Right lobe of liver (tissue), 6 donors: ENCODE measurements at regions not wholly inside any gene's neighbourhood (a gene's known extent, or its start where the extent isn't known, plus 50 kb on each side); places are given as distances from the start of the nearest gene placed in this dataset.
"Not testable (repeated sequence)": the region's sequence is repeated elsewhere in the genome, so short reads cannot be mapped to it uniquely, and the experiment has no call there.

Experiments
- ATAC-seq, 4 donors: fragments of 200-7000 bp; cut with Tn5 transposase; one replicate each; pipeline ENCODE4 v1.9.1; 2020; ENCODE audit warnings: mild to moderate bottlenecking in 4 of 4, moderate library complexity in 4 of 4
- DNase-seq, 3 donors: peaks; one replicate each; pipeline ENCODE4 v3.0.0-alpha.2; 2020
- H3K27ac ChIP-seq, 3 donors: fragments of 200-600 bp; one replicate each; pipeline ENCODE4 v1.8.0; 2022
- H3K27me3 ChIP-seq, 2 donors: fragments of 200-600 bp; one replicate each; pipeline ENCODE4 v1.8.0; 2022
- H3K36me3 ChIP-seq, 4 donors: fragments of 200-600 bp; sonication (generic) in 1 of 4; one replicate each; pipeline versions ENCODE4 v1.5.1 to v1.8.0; 2017 to 2022; ENCODE audit warnings: control low read depth in 1 of 4
- H3K4me1 ChIP-seq, 4 donors: fragments of 200-600 bp; sonication (generic) in 1 of 4; one replicate each; pipeline versions ENCODE4 v1.5.1 to v1.8.0; 2017 to 2022; ENCODE audit warnings: control low read depth in 1 of 4
- H3K4me3 ChIP-seq, 3 donors: fragments of 200-600 bp; one replicate each; pipeline ENCODE4 v1.8.0; 2022
- H3K9me3 ChIP-seq, 4 donors: fragments of 200-600 bp; sonication (generic) in 1 of 4; one replicate each; pipeline versions ENCODE4 v1.5.1 to v1.8.0; 2017 to 2022; ENCODE audit warnings: control low read depth in 1 of 4
- WGBS: methylation state at CpG from one replicate; pipeline ENCODE4 v1.1.6; 2018; ENCODE audit warnings: low coverage, low lambda C conversion rate; ENCODE audit not compliant: insufficient coverage; ENCODE audit errors: missing lambda C conversion rate; 5-methylcytosine and 5-hydroxymethylcytosine counted together
- intact Hi-C, 2 donors: fragments of 100-400 bp; cut with DNase I; formaldehyde crosslinking; loops; one replicate each; pipeline versions ENCODE4 v1.11.2 to v1.14.1; 2022
- TF ChIP-seq, protein P1 (sequence below), 4 donors: fragments of 200-600 bp in 3 of 4; fragments of 450-650 bp in 1 of 4; IDR thresholded peaks; one replicate each; pipeline versions ENCODE4 v1.5.1 to v1.8.0; 2016 to 2022; ENCODE audit warnings: antibody characterized with exemption in 4 of 4, mild to moderate bottlenecking in 2 of 4
- donor health status: DM: no; HTN: yes; CAD: no.
- donor health status: DM: no; HTN: no; CAD: no.
- donor health status: DM: no; HTN: no; CAD: no.
- donor health status: DM: no; HTN: yes; CAD: no.
- donor health status: DM: no; HTN: yes; CAD: no.

DNA sequence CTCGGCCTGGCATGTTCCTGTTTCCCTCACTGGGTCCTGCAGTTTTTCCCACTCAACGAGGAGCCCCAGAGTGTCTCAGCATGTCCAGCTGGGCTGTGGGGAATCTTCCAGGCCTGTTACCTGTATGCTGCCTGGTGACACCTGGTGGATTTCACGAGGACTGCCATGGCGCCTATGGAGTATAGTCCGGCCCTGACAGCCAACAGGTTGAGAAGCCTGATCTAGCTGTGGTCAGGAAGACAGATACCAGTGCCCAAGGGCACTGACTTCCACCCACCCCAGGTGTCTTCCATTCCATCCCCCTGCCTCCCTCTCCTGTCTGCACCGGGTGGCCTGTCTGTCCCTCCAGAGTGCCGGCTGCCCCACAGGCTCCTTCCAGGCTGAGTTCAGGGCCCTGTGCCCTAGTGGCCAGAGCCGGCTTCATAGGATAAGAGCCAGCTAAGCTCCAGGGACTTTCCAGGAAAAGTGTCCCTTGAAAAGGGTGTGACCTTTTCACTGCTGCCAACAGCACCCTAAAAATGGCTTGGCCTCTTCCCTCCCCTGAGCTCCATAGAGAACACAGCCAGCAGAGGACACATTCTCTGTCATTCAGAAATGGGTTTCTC, 129.4 kb upstream of the AKAP13 start:
- H3K4me3 ChIP-seq, H3K9me3 ChIP-seq, intact Hi-C loops, H3K4me1 ChIP-seq, H3K27me3 ChIP-seq, DNase-seq, H3K36me3 ChIP-seq, ATAC-seq, H3K27ac ChIP-seq: not testable (repeated sequence)
- WGBS: 65% methylated on average over 4 of the region's 8 CpGs
- TF ChIP-seq, protein P1, sequence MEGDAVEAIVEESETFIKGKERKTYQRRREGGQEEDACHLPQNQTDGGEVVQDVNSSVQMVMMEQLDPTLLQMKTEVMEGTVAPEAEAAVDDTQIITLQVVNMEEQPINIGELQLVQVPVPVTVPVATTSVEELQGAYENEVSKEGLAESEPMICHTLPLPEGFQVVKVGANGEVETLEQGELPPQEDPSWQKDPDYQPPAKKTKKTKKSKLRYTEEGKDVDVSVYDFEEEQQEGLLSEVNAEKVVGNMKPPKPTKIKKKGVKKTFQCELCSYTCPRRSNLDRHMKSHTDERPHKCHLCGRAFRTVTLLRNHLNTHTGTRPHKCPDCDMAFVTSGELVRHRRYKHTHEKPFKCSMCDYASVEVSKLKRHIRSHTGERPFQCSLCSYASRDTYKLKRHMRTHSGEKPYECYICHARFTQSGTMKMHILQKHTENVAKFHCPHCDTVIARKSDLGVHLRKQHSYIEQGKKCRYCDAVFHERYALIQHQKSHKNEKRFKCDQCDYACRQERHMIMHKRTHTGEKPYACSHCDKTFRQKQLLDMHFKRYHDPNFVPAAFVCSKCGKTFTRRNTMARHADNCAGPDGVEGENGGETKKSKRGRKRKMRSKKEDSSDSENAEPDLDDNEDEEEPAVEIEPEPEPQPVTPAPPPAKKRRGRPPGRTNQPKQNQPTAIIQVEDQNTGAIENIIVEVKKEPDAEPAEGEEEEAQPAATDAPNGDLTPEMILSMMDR (IDR thresholded peaks at IDR 0.05): peak in 2 of 4 donors; percentile 9 to 14

DNA sequence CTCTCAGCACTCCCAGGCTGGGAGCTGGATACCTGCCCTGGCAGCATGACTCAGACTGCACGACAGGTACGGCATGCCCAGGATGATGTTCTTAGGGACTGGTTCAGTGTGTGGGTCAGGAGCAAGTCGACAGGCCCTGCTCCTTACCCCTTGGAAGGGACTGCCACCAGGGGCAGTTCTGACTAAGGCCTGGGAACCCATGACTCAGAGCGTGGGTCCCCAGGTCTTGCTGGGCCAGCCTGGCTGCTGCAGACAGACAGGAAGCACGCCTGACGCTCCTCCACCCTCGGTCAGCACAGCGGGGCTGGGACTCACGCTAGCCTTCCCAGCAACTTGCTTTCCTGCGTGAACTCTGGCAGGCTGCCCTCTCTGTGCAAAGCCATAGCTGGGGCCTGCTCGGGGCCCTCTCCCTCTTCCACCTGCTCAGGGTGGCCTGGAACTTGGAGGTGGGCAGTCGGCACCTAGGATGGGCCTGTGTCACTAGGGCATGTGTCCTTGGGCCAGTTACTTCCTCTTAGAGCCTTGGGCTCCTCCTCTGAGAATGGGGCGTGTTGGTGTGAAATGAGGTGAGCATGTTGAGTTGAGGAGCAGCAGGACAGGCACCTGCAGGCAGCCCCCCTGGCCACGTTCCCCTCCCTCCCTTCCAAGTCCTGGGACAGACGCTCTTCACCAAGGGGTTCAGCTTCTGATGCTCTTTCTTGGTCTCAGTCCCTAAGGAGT, 127.0 kb upstream of the AKAP13 start:
- H3K27me3 ChIP-seq, H3K4me1 ChIP-seq, intact Hi-C loops, H3K4me3 ChIP-seq, H3K36me3 ChIP-seq, H3K9me3 ChIP-seq, H3K27ac ChIP-seq, DNase-seq: not testable (repeated sequence)
- ATAC-seq: peak; percentile 16 to 68 (median 35)
- WGBS: no CpG with 5 or more reads among the region's 15 CpGs

DNA sequence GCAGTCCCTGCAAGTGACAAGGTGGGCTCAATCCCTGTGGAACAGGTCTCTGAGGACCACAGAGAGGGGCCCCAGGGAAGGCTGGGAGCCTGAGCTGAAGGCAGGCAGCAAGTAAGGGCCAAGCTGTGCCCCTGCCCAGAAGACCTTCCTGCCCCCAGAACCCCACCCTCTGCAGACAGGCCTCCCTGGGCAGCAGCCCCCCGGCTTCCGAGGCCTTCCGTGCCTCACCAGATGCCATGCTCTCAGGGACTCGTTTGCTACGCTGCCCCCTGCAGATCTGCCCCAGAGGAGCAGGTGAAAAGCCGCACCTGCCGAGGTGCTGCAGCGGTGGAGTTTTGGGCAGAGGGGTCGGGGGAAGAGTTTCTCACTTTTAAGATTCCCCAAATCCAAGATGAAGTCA, 125.4 kb upstream of the AKAP13 start:
- H3K27me3 ChIP-seq, H3K4me1 ChIP-seq, ATAC-seq, DNase-seq, H3K9me3 ChIP-seq, H3K27ac ChIP-seq, H3K36me3 ChIP-seq, H3K4me3 ChIP-seq, intact Hi-C loops: not testable (repeated sequence)
- WGBS: 78% methylated on average over 2 of the region's 9 CpGs

DNA sequence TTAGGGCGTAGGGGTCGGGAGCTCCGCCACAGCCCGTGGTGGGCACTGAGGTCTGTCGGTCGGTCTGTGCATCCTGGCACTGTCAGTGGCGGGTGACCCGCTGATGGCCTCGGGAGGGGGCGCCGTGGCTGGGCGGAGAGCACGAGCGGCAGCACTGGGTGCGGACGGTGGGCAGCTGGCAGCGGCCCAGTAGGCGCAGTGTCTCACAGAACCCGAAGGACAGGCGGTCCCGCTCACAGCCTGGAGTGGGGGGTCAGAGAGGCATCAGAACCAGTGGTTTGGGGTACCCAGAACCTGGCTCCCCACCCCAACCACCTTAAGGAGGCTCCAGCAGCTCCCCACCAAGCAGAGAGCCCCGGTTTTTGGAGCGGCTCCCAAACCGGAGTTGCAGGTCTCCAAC, 124.9 kb upstream of the AKAP13 start:
- H3K9me3 ChIP-seq, H3K36me3 ChIP-seq, intact Hi-C loops, H3K27me3 ChIP-seq, DNase-seq, H3K4me1 ChIP-seq, ATAC-seq, H3K4me3 ChIP-seq, H3K27ac ChIP-seq: not testable (repeated sequence)
- no CpG with 5 or more reads among the region's 24 CpGs for WGBS

DNA sequence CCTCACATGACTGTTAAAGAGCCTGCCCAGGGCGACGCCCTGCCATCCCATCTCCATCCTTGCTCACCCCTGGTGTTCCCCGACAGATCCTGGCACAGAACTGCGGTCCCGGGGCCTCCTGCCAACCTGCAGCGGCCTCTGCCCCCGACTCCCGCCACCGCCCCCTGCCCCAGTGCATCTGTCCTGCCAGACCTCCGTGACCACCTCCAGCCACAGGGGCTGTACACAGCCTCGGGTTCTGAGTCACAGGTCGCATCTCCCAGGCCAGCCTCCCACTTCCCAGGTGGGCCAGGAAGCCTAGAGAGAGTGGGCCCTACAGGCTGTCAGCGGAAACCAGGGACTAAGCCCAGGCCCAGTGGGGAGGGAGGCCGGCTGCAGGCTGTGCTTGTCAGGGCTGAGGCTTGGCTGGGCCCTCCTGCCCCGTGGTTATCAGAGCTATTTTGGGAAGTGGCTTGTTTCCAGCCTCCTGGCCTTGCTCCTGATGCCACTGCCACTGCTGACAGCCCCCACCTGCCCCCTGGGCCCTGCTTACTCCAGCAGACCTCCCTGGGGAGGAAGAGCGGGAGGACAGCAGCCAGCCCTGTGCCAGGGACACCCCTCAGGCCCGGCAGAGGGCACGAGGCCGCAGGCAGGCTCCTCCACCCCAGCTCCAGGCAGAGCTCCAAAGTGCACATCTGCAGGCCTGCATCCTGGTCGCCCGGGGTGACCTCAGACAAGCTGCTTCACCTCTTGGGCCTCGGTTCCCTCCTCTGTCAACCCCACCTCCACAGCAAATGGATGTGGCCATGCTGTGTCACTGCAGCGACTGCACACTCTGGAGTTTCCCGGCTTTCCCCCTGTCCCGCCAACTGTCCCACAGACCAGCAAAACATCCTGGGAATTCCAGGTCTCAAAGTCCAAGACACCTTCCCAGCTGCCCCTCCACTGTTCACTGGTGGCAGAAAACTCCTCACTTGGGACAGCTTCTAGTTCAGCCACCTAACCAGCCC, 124.1 kb upstream of the AKAP13 start:
- intact Hi-C loops, H3K27me3 ChIP-seq, H3K27ac ChIP-seq, H3K4me3 ChIP-seq, H3K4me1 ChIP-seq, H3K9me3 ChIP-seq, H3K36me3 ChIP-seq: not testable (repeated sequence)
- 56% methylated on average over 14 of the region's 25 CpGs for WGBS
- peak; percentile 4 to 66 (median 32) for ATAC-seq
- DNase-seq: peak in 1 of 3 donors; percentile 31

DNA sequence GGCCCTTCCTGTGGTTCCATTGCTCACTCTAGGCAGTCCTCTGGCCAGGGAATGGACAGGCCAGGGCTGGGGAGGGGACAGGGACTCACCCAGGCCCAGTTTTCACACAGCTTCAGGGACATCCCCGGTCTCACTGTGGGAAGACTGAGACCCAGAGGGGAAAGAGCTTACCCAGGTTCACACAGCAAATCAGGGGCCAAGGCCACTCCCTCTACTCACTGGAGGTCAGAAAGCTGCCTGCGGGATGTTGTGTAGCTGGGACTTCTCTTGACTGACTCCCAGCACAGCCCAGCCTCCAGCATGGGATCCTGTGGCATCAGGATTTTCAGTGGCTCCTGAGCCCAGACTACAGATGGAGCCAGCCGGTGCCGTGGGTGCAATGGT, 122.3 kb upstream of the AKAP13 start:
- H3K27ac ChIP-seq, intact Hi-C loops, H3K4me1 ChIP-seq, H3K36me3 ChIP-seq, H3K9me3 ChIP-seq, H3K27me3 ChIP-seq, H3K4me3 ChIP-seq, DNase-seq, ATAC-seq: not testable (repeated sequence)
- 80% methylated on average over 1 of the region's 4 CpGs for WGBS

DNA sequence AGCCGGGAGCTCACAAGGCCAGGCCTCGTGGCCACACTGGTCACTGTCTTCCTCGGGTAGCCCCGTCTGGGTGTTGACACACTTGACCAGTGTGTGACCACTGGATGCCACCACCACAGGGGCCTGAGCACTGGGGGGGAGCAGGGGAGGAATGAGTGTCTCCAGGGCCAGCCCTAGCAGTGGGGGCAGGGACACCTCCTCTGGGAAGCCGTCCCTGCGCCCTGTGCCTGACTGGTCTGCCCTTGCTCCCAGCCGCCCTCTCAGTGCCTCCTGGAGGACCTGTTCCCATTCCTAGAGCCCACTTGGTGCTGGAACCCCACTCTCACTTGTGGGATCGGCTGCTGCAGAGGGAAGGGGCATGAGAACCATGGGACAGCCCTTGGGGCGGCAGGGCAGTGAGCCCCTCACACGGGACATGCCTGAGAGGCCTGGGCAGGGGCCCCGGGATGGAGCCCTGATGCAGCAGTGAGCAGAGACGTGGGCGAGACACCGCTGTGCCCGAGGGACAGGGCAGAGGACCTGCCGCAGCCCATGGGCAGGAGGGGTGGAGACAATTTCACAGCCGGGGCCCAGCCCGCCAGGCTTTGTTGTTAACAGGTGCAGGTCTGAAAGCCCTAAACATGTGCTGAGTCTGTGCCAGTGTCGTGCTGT, 121.7 kb upstream of the AKAP13 start:
- H3K36me3 ChIP-seq, DNase-seq, H3K9me3 ChIP-seq, intact Hi-C loops, H3K4me1 ChIP-seq, ATAC-seq, H3K4me3 ChIP-seq, H3K27ac ChIP-seq, H3K27me3 ChIP-seq: not testable (repeated sequence)
- 100% methylated on average over 1 of the region's 19 CpGs for WGBS

DNA sequence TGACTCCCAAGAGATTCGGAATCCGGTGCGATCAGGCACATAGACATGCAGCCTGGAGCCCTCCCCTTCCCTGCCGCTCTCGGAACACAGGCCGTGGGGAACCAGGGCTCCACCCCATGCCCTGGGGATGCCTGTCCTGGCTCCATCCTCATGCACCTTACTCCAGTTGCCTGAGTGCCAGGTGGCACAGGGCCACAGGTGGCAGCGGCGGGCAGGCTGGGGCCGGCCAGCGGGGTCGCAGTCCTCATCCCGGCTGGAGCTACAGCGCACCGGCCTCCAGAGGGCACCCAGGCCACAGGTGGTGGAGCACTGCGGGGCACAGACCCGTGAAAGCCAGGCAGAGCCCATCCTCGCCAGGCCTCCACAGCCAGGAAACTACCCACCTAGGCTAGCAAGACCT, 119.9 kb upstream of the AKAP13 start:
- H3K27me3 ChIP-seq, H3K27ac ChIP-seq, H3K4me3 ChIP-seq, H3K9me3 ChIP-seq, intact Hi-C loops, H3K36me3 ChIP-seq, H3K4me1 ChIP-seq: not testable (repeated sequence)
- DNase-seq (peak in 1 of 3 donors; percentile 64), ATAC-seq (peak; percentile 57 to 84 (median 68))
- WGBS: no CpG with 5 or more reads among the region's 17 CpGs

DNA sequence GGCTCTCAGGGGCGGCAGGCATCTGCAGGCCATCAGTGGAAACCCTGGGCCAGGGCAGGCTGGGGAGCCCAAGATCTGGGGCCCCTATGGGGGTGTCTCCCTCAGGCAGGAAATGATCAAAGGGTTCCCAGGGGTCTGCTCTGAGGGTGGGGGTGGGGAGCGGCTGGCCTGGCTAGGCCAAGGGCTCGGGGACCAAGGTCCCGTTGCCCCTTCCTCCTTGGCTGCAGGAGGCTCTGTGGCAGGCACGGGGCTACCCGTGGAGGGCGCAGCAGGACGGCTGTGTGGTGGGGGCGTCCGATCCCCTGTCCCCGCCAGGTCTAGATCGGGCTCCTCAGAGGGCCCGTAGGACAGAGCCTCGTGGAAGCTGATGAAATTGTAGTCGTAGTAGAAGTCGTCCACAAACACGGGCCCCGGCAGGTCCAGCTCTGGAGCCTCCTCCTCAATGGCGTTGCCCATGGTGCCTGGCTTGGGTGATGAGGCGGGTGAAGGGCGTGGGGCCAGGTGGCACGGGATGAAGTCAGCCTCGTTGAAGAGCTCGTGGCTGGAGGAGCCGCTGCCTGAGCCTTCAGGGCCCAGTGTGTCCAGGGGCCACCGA, 117.8 kb upstream of the AKAP13 start:
- H3K4me3 ChIP-seq, ATAC-seq, H3K27me3 ChIP-seq, DNase-seq, H3K27ac ChIP-seq, H3K4me1 ChIP-seq, intact Hi-C loops, H3K9me3 ChIP-seq, H3K36me3 ChIP-seq: not testable (repeated sequence)
- WGBS: 55% methylated on average over 2 of the region's 26 CpGs
